GM19452 (cell line): ENCODE measurements at regions not wholly inside any gene's neighbourhood (a gene's known extent, or its start where the extent isn't known, plus 50 kb on each side); places are given as distances from the start of the nearest gene placed in this dataset.

ENCODE experiments used
- ATAC-seq: cut with Tn5 transposase; IDR thresholded peaks from one replicate; pipeline ENCODE4 v1.9.1; 2021; ENCODE audit not compliant: unreplicated experiment

- ATAC-seq = no peak
Observed at GRCh38 chr4:126269106-126269505, 954.4 kb downstream of the FAT4 start.

DNA sequence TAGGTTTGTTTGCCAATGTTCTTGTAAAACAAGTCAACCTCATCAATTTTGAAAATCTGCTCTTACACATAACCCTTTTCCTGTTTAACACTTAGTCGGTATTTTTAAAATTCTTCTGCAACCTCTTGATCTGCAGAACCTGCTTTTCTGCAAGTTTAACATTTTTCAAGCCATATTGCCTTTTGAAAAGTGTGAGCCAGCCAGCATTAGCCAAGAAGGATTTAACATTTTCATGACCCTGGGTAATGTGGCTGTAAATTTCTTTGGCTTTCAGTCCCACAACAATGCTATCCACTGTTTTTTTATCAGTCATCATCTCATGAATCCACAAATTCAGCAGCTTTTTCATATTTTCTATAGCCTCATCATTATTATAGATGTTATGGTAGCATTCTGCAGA lies 956.5 kb downstream of the FAT4 start:
- no peak for ATAC-seq

DNA sequence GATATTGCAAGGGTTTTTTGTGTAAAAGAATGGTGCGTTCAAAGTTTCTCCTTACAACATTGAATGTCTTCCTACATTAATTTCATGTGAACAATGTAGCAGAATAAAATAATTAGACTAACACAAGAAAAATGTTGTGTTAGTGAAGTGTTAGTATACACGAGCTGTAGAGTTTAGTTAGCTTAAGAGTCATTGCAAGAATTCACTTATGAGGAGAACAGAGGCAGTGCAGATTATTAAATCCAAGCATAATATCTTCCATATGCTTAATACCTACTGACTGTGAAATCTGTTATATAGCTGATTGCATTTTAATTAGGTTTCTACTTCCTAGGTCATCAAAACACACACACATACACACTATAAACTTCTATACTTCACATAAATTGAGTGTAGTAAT lies 959.0 kb downstream of the FAT4 start:
- ATAC-seq = no peak

- no peak for ATAC-seq
Observed at GRCh38 chr4:126291886-126292285, 977.1 kb downstream of the FAT4 start.

GRCh38 chr4:126298271-126298670 lies 983.5 kb downstream of the FAT4 start:
- no peak for ATAC-seq

- no peak for ATAC-seq
Observed at GRCh38 chr4:126306152-126306869, 991.6 kb downstream of the FAT4 start.

DNA sequence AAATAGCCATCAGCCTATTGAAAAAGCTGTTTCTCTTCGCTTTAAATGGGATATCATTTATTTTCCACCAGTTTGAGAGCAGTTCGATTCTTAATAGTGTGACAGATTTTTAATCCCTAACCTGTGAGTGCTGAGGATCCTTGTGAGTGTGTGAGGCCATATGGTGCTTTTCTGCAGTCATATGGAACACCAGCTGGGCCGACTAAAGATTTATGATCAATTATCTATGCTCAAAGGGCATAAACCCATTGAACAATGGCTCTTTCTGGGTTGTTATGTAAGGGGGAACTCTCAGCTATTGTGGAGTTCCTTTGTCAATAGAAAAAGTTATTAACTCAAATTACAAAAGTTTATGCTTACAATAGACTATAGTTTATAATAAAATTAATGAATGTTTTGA lies 1003.6 kb downstream of the FAT4 start:
- ATAC-seq = no peak

DNA sequence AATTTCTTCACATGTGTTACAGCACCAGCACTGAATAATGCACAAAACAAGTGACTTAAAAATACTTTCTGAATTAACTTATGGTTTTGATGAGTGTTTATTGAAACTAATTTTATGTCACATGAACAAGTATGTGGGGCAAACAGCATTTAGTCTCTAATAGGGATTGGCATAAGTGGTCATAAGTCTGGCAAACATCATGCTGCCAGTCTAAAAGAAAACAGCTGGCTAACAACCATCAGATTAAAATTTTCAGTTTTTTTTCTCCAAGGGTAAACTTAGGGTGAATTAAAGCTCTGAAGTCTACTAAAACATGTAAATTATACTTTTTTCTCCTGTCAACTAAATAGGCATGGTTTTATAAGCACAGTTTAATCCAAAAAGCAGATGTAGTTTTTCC lies 1014.2 kb downstream of the FAT4 start:
- no peak for ATAC-seq

DNA sequence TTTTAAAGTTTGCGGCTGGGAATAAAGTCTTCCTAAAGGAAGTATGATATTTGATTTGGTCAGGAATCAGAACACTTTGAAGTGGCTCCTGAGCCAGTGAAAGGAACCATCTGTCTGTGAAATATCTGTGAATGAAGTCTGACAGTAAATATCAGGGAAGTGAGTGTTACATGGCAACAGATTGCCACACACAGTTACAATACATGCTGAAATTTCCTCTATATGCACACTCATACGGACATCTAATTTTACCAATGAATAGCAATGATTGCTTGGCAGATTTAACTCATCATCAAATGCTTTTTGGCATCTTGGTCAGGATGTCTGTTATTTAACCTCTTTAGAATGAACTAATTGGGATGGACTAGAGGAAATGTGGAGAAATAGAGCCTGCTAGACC lies 1023.8 kb downstream of the FAT4 start:
- no peak for ATAC-seq

DNA sequence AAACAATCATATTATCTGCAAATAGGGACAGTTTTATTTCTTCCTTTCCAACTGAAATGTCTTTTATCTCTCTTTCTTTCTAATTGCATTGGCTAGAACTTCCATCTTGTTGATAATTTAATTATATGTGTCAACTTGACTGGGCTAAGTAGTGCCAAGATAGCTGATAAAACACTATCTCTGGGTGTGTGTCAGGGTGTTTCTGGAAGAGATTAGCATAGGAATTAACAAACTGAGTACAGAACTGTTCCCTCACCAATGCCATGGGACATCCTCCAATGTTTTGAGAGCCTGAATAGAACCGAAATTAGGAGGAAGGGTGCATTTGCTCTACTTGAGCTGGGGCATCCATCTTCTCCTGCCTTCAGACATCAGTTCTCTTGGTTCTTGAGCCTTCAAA lies 1027.2 kb downstream of the FAT4 start:
- ATAC-seq = no peak

GRCh38 chr4:126344472-126344871 lies 1029.7 kb downstream of the FAT4 start:
- no peak for ATAC-seq

- ATAC-seq = no peak
Observed at GRCh38 chr4:126346654-126347053, 1031.9 kb downstream of the FAT4 start.

DNA sequence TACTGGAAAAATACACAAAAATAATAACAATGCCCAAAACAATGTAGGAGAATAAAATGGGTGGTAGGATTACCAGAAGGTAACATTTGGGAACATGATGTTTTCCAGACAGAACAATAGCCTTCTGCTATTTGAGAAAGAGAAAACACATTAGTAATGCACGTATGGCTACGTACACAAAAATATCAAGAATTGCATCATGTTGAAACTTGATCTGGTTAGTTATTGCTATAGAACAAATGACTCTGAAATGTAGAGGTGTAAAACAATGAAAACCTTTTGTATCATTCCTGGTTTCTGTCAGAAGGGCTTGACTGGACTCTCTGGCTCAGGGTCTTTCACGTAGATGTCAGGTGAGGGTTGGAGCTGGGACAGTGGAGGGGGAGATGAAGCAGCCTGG lies 1040.0 kb downstream of the FAT4 start:
- no peak for ATAC-seq

DNA sequence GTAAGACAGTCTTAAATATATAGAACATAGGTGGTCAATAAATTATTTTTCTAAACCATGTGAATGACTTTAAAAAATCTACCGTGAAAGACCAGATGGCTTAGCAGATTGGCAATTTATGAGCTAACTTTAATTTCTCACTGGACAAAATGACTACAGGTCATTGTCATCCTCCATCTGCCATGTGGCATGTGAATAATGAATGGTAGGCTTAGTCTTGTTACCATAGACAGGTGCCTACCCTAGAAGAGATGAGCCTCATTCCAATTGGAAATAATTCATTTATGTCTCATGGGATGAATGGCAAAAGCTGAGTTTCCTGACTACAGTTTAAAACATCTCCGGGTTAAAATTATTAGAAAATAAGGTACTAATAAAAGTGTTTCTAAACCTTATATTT lies 1043.3 kb downstream of the FAT4 start:
- ATAC-seq = no peak

DNA sequence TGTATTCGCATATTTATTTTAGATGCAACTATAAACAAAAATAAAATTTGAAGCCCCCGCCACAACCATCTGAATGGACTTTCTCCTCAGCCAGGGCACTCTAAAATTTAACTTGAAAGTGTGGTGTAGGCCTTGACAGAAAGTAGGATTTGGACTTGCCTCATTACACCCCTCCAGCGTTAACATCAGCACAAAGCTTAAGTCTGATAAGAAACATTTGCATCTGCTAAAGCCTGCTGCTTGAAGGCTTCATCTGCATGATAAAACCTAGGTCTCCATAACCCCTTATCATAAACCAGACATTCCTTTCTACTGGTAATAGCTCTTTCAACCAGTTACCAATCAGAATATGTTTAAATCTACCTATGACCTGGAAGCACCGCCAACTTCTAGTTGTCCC lies 1046.5 kb downstream of the FAT4 start:
- ATAC-seq = no peak

- ATAC-seq = no peak
Observed at GRCh38 chr4:126364311-126364911, 1049.7 kb downstream of the FAT4 start.

GRCh38 chr4:126369076-126369475 lies 1054.3 kb downstream of the FAT4 start:
- no peak for ATAC-seq

- ATAC-seq = no peak
Observed at GRCh38 chr4:126372634-126373033, 1057.9 kb downstream of the FAT4 start.

GRCh38 chr4:126375462-126376054 lies 1060.8 kb downstream of the FAT4 start:
- no peak for ATAC-seq

GRCh38 chr4:126385954-126386353 lies 1071.2 kb downstream of the FAT4 start:
- no peak for ATAC-seq

- ATAC-seq = no peak
Observed at GRCh38 chr4:126386512-126386911, 1071.8 kb downstream of the FAT4 start.

DNA sequence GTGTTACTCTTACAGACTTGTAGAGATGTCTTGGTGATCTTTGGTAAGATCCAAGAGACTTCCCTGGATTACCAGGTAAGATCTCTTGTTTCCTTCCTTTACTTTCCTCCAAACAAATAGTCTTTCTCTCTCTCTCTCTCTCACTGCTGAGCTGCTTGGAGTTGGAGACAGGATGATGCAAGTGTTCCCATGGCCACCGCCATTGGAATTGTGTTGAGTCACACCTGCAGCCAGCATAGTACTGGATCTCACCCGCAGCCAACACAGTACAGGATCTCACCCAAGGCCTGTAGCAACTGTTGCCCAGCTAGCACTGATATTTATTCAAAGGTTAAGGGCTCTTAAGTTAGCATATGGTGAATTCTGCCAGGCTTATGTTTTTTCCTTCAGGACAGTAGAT lies 1080.9 kb downstream of the FAT4 start:
- ATAC-seq = no peak

GRCh38 chr4:126396121-126396520 lies 1081.4 kb downstream of the FAT4 start:
- ATAC-seq = no peak
